Lower leg skin (tissue), 4 donors: ENCODE measurements at regions not wholly inside any gene's neighbourhood (a gene's known extent, or its start where the extent isn't known, plus 50 kb on each side); places are given as distances from the start of the nearest gene placed in this dataset.

Experiments used
- DNase-seq, 2 donors: peaks; one replicate each; pipeline ENCODE4 v3.0.0-alpha.2; 2019; ENCODE audit warnings: low spot score in 2 of 2
- H3K4me3 ChIP-seq: fragments of 200-600 bp; sonication (generic); 2 replicates; pipeline ENCODE4 v1.5.1; 2017; ENCODE audit warnings: mild to moderate bottlenecking, low read depth; ENCODE audit not compliant: poor library complexity, severe bottlenecking
- CTCF ChIP-seq, 3 donors: fragments of 450-650 bp; IDR thresholded peaks; one replicate each; pipeline ENCODE4 v1.5.1; 2016; ENCODE audit warnings: antibody characterized with exemption in 3 of 3, mild to moderate bottlenecking in 3 of 3, moderate library complexity in 2 of 3
- POLR2A ChIP-seq, 2 donors: fragments of 450-650 bp; IDR thresholded peaks; one replicate each; pipeline ENCODE4 v1.6.1; 2016 to 2017; ENCODE audit warnings: antibody characterized with exemption in 2 of 2, mild to moderate bottlenecking in 1 of 2, moderate library complexity in 1 of 2
- WGBS, 2 donors: methylation state at CpG; one replicate each; pipeline ENCODE4 v1.1.5; 2018; 5-methylcytosine and 5-hydroxymethylcytosine counted together
- intact Hi-C: fragments of 100-400 bp; cut with DNase I; formaldehyde crosslinking; loops from one replicate; pipeline ENCODE4 v1.15.0; 2023; ENCODE audit warnings: low total_unique reads

GRCh38 chr4:171016145-171016544, 797.1 kb upstream of the GALNTL6 start:
- H3K4me3 ChIP-seq: no peak overlapping the region
- WGBS, 2 donors: 32 to 72% methylated on average over 2 of the region's 2 CpGs
- intact Hi-C loops: no loop called here
- no peak for DNase-seq
- TF ChIP-seq POLR2A (IDR thresholded peaks at IDR 0.05) (no peak), CTCF (IDR thresholded peaks at IDR 0.05) (no peak)

GRCh38 chr4:171015441-171015840, 797.8 kb upstream of the GALNTL6 start:
- no peak for DNase-seq
- intact Hi-C loops: no loop called here
- TF ChIP-seq POLR2A (IDR thresholded peaks at IDR 0.05): no peak
- no peak for TF ChIP-seq CTCF (IDR thresholded peaks at IDR 0.05)
- no peak overlapping the region for H3K4me3 ChIP-seq
- 24 to 58% methylated on average over 1 of the region's 1 CpG for WGBS, 2 donors

- H3K4me3 ChIP-seq: no peak overlapping the region
- DNase-seq: no peak
- intact Hi-C loops: no loop called here
- 76 to 79% methylated on average over 3 of the region's 3 CpGs for WGBS, 2 donors
- TF ChIP-seq POLR2A (IDR thresholded peaks at IDR 0.05) (no peak), CTCF (IDR thresholded peaks at IDR 0.05) (no peak)
Measured at GRCh38 chr4:171007618-171008390, 805.4 kb upstream of the GALNTL6 start.

GRCh38 chr4:171002246-171002645, 811.0 kb upstream of the GALNTL6 start:
- WGBS, 2 donors: 76 to 81% methylated on average over 1 of the region's 1 CpG
- no peak for DNase-seq
- H3K4me3 ChIP-seq: no peak overlapping the region
- TF ChIP-seq CTCF (IDR thresholded peaks at IDR 0.05) (no peak), POLR2A (IDR thresholded peaks at IDR 0.05) (no peak)
- intact Hi-C loops: no loop called here

GRCh38 chr4:170990989-170991589, 822.1 kb upstream of the GALNTL6 start:
- no peak for DNase-seq
- WGBS, 2 donors: 47 to 48% methylated on average over 8 of the region's 8 CpGs
- intact Hi-C loops: no loop called here
- H3K4me3 ChIP-seq: no peak overlapping the region
- TF ChIP-seq POLR2A (IDR thresholded peaks at IDR 0.05) (no peak), CTCF (IDR thresholded peaks at IDR 0.05) (no peak)
